ENCODE measurements at regions not wholly inside any gene's neighbourhood (a gene's known extent, or its start where the extent isn't known, plus 50 kb on each side); places are given as distances from the start of the nearest gene placed in this dataset.

DNA sequence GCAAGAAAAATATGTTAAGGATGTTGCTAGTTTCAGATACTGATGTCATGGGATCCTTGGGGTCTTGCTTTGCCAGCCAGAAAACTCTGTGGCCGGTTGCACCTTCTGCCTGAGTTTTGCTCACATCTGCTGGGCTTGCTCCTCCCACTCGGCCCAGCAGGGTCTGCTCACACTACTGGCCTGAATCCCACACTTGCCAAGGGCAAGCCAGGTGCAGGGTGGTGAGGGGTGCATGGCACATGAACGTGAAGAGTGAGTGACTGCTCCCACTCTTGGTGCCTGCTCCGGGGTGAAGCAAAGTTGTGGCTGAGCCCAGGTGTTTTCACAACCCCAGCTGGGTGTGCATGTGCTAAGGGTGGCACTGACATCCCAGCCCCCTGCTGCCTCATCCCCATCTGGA, 83.1 kb upstream of the STARD4 start:
- Histone ChIP-seq H3K4me3 (ENCODE audit: low read length) (no peak overlapping the region), H3K9me3 (ENCODE audit: control insufficient read depth, low read length) (no peaks in the 10 kb centered on the region), H3K4me1 (ENCODE audit: control insufficient read depth, insufficient read depth, low read length) (no peaks in the 10 kb centered on the region), H3K27me3 (ENCODE audit: control insufficient read depth, insufficient read depth) (no peaks in the 10 kb centered on the region), H3K27ac (ENCODE audit: low read length) (no peak overlapping the region)
- ATAC-seq (no peak), DNase-seq (no peak)
- 72% methylated on average over 4 of the region's 4 CpGs for WGBS
- intact Hi-C loops (cut with DNase I), result no loop called here

DNA sequence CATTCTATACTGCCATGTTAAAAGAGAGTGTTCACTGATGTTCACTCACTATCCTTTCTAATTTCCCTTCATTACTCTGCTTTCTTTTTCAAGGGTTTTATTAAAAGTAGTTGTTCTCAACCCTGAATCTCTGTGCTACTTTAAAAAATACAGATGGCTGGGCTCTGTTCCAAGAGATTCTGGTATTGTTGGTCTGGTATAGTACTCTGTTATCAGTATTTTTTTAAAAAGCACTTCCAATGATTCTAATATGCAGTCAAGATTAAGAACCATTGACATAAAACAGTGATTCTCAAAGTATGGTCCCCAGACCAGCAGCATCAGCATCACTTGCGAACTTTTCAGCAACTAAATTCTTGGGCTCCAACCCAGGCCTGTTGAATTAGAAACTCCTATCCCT, 77.0 kb upstream of the STARD4 start:
- WGBS, result 49% methylated on average over 1 of the region's 1 CpG
- no peak overlapping the region for H3K27ac ChIP-seq (ENCODE audit: low read length)
- no peaks in the 10 kb centered on the region for H3K9me3 ChIP-seq (ENCODE audit: control insufficient read depth, low read length)
- H3K4me1 ChIP-seq (ENCODE audit: control insufficient read depth, insufficient read depth, low read length), result no peaks in the 10 kb centered on the region
- H3K27me3 ChIP-seq (ENCODE audit: control insufficient read depth, insufficient read depth), result no peaks in the 10 kb centered on the region
- ATAC-seq (no peak), DNase-seq (no peak)
- H3K4me3 ChIP-seq (ENCODE audit: low read length), result no peak overlapping the region
- intact Hi-C loops (cut with DNase I), result no loop called here

DNA sequence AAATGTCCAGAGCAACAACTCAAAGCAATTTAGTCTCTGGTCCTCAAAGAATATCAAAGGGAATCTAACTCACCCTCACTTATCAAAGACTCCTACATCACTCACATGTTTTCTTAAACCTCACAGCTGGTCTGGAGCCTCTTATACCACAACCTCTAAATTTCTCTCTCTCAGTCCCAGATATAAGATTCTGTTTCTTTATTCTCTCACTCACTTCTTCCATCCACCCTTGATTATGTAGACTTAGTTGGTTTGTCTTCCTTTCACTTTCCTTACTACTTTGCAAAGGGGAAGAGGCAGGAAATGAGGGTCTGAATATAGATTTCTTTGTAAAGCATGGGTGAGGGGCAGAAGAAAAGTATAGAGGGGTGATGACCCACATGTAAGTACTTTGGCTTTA, 75.4 kb upstream of the STARD4 start:
- DNase-seq (no peak), ATAC-seq (no peak)
- H3K4me1 ChIP-seq (ENCODE audit: control insufficient read depth, insufficient read depth, low read length), result no peaks in the 10 kb centered on the region
- no peaks in the 10 kb centered on the region for H3K27me3 ChIP-seq (ENCODE audit: control insufficient read depth, insufficient read depth)
- no peak overlapping the region for H3K27ac ChIP-seq (ENCODE audit: low read length)
- intact Hi-C loops (cut with DNase I), result no loop called here
- H3K4me3 ChIP-seq (ENCODE audit: low read length), result no peak overlapping the region
- no peaks in the 10 kb centered on the region for H3K9me3 ChIP-seq (ENCODE audit: control insufficient read depth, low read length)

DNA sequence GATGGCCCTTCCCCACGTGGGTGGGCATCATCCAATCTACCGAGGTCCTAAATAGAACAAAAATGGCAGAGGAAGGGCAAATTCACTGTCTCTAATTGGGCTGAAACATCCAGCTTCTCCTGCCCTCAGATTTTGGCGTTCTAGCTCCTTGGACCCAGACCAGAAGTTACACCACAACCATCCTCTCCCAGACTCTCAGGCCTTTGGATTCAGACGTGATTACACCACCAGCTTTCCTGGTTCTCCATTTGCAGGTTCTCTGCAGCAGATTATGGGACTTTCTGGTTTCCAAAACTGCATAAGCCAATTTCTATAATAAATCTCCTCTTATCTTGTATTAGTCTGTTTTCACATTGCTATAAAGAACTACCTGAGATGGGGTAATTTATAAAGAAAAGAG, 73.6 kb upstream of the STARD4 start:
- ATAC-seq (no peak), DNase-seq (no peak)
- Histone ChIP-seq H3K4me1 (ENCODE audit: control insufficient read depth, insufficient read depth, low read length) (no peaks in the 10 kb centered on the region), H3K27me3 (ENCODE audit: control insufficient read depth, insufficient read depth) (no peaks in the 10 kb centered on the region), H3K27ac (ENCODE audit: low read length) (no peak overlapping the region), H3K4me3 (ENCODE audit: low read length) (no peak overlapping the region), H3K9me3 (ENCODE audit: control insufficient read depth, low read length) (no peaks in the 10 kb centered on the region)
- intact Hi-C loops (cut with DNase I), result no loop called here
- WGBS, result 62% methylated on average over 4 of the region's 4 CpGs

DNA sequence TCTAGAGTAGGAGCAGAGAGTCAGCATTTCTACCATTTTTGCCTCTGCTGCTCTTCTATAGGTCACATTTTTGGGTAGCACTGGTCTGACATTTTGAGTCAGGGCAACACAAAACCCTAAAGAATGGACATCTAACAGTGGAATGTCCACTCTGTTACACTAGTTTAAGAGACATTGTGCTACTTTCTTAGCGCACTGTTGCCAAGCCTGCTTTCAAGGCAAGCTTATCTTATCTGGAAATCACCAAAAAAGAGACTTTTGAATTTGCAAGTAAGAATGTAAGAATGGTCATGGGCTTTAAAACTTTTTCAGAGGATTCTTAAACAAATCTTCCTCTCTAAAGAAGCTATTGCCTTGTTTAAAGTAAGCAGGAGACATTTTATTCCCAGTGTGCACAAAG, 73.0 kb upstream of the STARD4 start:
- no peak for ATAC-seq
- H3K9me3 ChIP-seq (ENCODE audit: control insufficient read depth, low read length), result no peaks in the 10 kb centered on the region
- WGBS, result 88% methylated on average over 1 of the region's 1 CpG
- H3K27me3 ChIP-seq (ENCODE audit: control insufficient read depth, insufficient read depth), result no peaks in the 10 kb centered on the region
- no peak overlapping the region for H3K4me3 ChIP-seq (ENCODE audit: low read length)
- DNase-seq, result no peak
- intact Hi-C loops (cut with DNase I), result no loop called here
- H3K4me1 ChIP-seq (ENCODE audit: control insufficient read depth, insufficient read depth, low read length), result no peaks in the 10 kb centered on the region
- no peak overlapping the region for H3K27ac ChIP-seq (ENCODE audit: low read length)

- no peak overlapping the region for H3K4me3 ChIP-seq (ENCODE audit: low read length)
- H3K27me3 ChIP-seq (ENCODE audit: control insufficient read depth, insufficient read depth), result no peaks in the 10 kb centered on the region
- 31% methylated on average over 1 of the region's 1 CpG for WGBS
- peak in 1 of 2 donors; percentile 79 for ATAC-seq
- no peak overlapping the region for H3K27ac ChIP-seq (ENCODE audit: low read length)
- no peaks in the 10 kb centered on the region for H3K4me1 ChIP-seq (ENCODE audit: control insufficient read depth, insufficient read depth, low read length)
- no peak for DNase-seq
- intact Hi-C loops (cut with DNase I), result no loop called here
- no peaks in the 10 kb centered on the region for H3K9me3 ChIP-seq (ENCODE audit: control insufficient read depth, low read length)
These were observed 72.3 kb upstream of the STARD4 start for GRCh38 chr5:111584651-111585050.

DNA sequence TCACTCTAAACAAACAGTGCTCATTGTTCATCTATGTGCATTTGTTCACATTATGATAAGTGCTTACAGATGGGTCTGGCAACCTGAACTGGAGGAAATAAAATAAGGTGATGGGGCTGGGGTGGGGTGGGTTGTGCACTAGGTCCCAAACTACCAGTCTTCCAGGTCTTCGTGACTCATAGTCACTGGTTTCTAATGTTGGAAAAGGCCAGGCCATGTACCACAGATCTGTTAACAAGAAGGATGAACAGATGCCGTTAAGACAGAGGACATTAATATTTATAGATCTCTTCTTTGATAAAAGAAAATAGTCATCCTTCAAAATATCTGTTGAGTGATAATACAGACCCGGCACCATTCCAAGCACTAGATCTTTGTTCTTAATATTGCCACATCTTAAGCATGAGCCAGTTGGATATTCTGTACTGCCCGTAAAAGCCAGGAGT, 71.4 kb upstream of the STARD4 start:
- H3K27me3 ChIP-seq (ENCODE audit: control insufficient read depth, insufficient read depth), result no peaks in the 10 kb centered on the region
- DNase-seq (no peak), ATAC-seq (peak; percentile 42 to 47)
- no peaks in the 10 kb centered on the region for H3K4me1 ChIP-seq (ENCODE audit: control insufficient read depth, insufficient read depth, low read length)
- intact Hi-C loops (cut with DNase I), result no loop called here
- H3K27ac ChIP-seq (ENCODE audit: low read length), result no peak overlapping the region
- 53% methylated on average over 4 of the region's 4 CpGs for WGBS
- H3K9me3 ChIP-seq (ENCODE audit: control insufficient read depth, low read length), result no peaks in the 10 kb centered on the region
- no peak overlapping the region for H3K4me3 ChIP-seq (ENCODE audit: low read length)

DNA sequence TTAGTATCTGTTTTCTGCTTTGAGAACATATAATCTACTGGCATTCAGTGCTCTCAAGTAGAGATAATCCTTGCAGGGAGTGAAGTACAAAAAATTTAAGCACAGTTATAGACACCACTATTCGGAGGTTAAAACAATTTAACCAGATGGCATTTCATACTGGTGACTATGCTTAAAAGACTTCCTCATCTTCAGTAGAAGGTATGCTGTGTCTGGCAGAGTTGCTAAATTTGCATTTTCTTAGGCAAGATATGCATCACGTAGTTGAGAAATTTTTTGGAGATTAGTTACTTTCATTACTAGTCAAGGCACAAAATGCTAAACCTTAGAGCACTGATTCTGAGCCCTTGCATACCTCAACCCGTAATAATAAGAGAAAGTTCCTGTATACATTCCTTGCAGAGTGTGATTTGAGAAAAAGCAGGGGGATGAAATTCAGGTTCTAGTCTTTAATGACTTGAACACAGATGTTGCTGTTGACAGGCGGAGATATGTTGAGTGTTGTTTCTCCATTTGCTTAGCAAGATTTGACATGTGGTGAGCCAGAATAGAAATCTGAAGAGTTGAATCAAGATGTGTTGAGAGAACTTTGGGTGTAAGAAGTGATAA, 70.8 kb upstream of the STARD4 start:
- intact Hi-C loops (cut with DNase I), result no loop called here
- Histone ChIP-seq H3K4me1 (ENCODE audit: control insufficient read depth, insufficient read depth, low read length) (no peaks in the 10 kb centered on the region), H3K27me3 (ENCODE audit: control insufficient read depth, insufficient read depth) (no peaks in the 10 kb centered on the region), H3K9me3 (ENCODE audit: control insufficient read depth, low read length) (no peaks in the 10 kb centered on the region), H3K27ac (ENCODE audit: low read length) (no peak overlapping the region), H3K4me3 (ENCODE audit: low read length) (no peak overlapping the region)
- WGBS, result 40% methylated on average over 4 of the region's 4 CpGs
- DNase-seq (no peak), ATAC-seq (peak; percentile 66 to 84)

DNA sequence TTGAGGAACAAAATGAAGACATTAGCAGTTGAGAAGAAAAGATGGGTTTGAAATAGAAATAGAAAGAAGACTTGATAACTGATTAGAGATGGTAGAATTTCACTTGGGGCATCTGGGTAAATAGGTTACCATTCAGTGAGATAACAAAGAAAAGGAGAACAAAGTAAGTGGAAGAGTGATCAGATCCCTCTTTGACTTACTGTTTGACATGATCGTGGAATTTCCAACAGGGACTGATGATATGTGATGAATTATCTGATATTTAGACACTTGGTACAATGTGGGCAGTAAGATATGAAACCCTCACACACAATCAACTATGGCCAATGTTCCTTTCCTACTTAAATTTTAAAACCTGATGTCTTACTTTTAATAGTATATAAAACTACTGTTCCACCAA, 70.1 kb upstream of the STARD4 start:
- H3K4me1 ChIP-seq (ENCODE audit: control insufficient read depth, insufficient read depth, low read length), result no peaks in the 10 kb centered on the region
- ATAC-seq, result no peak
- intact Hi-C loops (cut with DNase I), result no loop called here
- H3K27ac ChIP-seq (ENCODE audit: low read length), result no peak overlapping the region
- no peaks in the 10 kb centered on the region for H3K9me3 ChIP-seq (ENCODE audit: control insufficient read depth, low read length)
- no peak for DNase-seq
- H3K4me3 ChIP-seq (ENCODE audit: low read length), result no peak overlapping the region
- WGBS, result 58% methylated on average over 1 of the region's 1 CpG
- no peaks in the 10 kb centered on the region for H3K27me3 ChIP-seq (ENCODE audit: control insufficient read depth, insufficient read depth)

DNA sequence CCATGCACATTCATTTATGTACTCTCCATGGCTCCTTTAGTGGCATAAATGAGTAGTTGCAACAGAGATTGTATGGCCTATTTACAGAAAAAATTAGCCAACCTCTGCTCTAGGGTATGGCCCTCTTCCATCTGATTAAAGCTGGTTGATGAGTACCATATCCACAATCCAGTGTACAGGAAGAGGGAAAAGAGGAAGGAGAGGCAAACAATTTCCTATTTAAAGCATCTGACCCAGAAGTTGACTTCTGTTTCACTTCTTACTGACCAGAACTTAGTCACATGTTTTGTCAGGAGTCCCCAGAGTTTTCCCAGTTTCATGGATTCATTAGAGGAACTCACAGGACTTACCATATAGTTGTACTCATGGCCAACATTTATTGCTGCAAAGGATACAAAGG, 68.6 kb upstream of the STARD4 start:
- Histone ChIP-seq H3K9me3 (ENCODE audit: control insufficient read depth, low read length) (no peaks in the 10 kb centered on the region), H3K27me3 (ENCODE audit: control insufficient read depth, insufficient read depth) (no peaks in the 10 kb centered on the region), H3K4me1 (ENCODE audit: control insufficient read depth, insufficient read depth, low read length) (no peaks in the 10 kb centered on the region), H3K27ac (ENCODE audit: low read length) (no peak overlapping the region), H3K4me3 (ENCODE audit: low read length) (no peak overlapping the region)
- ATAC-seq (no peak), DNase-seq (no peak)
- intact Hi-C loops (cut with DNase I), result no loop called here

DNA sequence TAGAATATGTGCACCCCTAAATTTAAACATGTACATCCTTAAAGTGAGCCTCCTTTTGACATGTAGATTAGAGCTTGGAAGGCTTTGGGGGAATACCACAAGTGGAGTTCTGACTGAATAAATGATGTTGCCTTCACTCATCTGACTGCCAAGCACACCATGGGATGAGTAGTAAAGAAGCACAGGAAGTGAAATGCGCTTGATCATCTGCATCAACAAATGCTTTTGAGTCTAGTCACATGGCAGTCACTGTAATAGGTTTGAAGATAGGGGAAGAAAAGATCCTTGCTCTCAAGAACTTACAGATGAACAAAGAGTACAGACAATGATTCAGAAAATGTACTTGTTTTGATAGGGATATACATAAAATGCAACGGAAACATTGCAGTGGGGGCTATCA, 62.0 kb upstream of the STARD4 start:
- 97% methylated on average over 2 of the region's 2 CpGs for WGBS
- DNase-seq (no peak), ATAC-seq (no peak)
- H3K27me3 ChIP-seq (ENCODE audit: control insufficient read depth, insufficient read depth), result no peaks in the 10 kb centered on the region
- no peak overlapping the region for H3K4me3 ChIP-seq (ENCODE audit: low read length)
- H3K4me1 ChIP-seq (ENCODE audit: control insufficient read depth, insufficient read depth, low read length), result no peaks in the 10 kb centered on the region
- H3K9me3 ChIP-seq (ENCODE audit: control insufficient read depth, low read length), result no peaks in the 10 kb centered on the region
- H3K27ac ChIP-seq (ENCODE audit: low read length), result no peak overlapping the region
- intact Hi-C loops (cut with DNase I), result no loop called here

DNA sequence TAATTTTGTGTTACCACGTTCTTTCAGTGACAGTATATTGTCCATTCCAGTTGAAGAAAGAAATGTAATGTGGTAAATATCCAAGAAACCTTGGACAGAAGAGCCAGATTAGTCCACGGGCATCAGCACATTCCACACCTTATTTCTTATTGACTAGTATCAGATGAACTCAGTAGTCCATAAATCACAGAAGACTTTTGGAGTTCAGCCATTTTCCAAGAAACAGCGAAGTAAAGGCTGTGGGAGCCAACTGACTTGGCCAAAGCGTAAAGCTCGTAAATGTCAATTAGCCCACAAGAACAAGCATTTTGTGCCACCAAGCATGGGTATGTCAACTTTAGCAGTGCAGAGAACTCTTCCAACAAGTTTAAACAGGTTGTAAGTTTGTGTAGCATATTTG, 60.2 kb upstream of the STARD4 start:
- ATAC-seq (no peak), DNase-seq (no peak)
- WGBS, result 88% methylated on average over 5 of the region's 5 CpGs
- Histone ChIP-seq H3K4me3 (ENCODE audit: low read length) (no peak overlapping the region), H3K4me1 (ENCODE audit: control insufficient read depth, insufficient read depth, low read length) (no peaks in the 10 kb centered on the region), H3K9me3 (ENCODE audit: control insufficient read depth, low read length) (no peaks in the 10 kb centered on the region), H3K27me3 (ENCODE audit: control insufficient read depth, insufficient read depth) (no peaks in the 10 kb centered on the region), H3K27ac (ENCODE audit: low read length) (no peak overlapping the region)
- intact Hi-C loops (cut with DNase I), result no loop called here
